PC-9 (cell line): ENCODE measurements at regions not wholly inside any gene's neighbourhood (a gene's known extent, or its start where the extent isn't known, plus 50 kb on each side); places are given as distances from the start of the nearest gene placed in this dataset.

ENCODE experiments used
- BruUV-seq: library from RNA; stranded (reverse); fragments of 400-500 nt; replicated peaks from 2 replicates; lab custom pipeline; 2021; lab: Mats Ljungman, UMichigan
- CTCF ChIA-PET: fragments of 300-600 bp; sonication (Branson Sonifier 250); formaldehyde crosslinking; loops from one replicate; lab custom pipeline; 2022; ENCODE audit warnings: antibody characterized with exemption; lab: Charles Lee
- POLR2A ChIA-PET: fragments of 300-600 bp; sonication (Branson Sonifier 250); formaldehyde crosslinking; loops from one replicate; lab custom pipeline; 2022; ENCODE audit warnings: antibody characterized with exemption; ENCODE audit not compliant: unreplicated experiment; lab: Charles Lee
- DNase-seq, 2 experiments: peaks; one replicate each; pipeline versions ENCODE4 v3.0.0 to v3.0.0-alpha.2; 2015 to 2022; ENCODE audit warnings: mixed read lengths in 1 of 2
- H2AFZ ChIP-seq: fragments of 200-600 bp; sonication (generic); 2 replicates; pipeline ENCODE4 v1.8.1; 2017; ENCODE audit warnings: antibody characterized with exemption
- H3F3A ChIP-seq: fragments of 200-600 bp; sonication (generic); 2 replicates; pipeline ENCODE4 v1.8.1; 2017; ENCODE audit warnings: antibody characterized with exemption, mild to moderate bottlenecking, low read depth; ENCODE audit not compliant: insufficient read depth
- H3K27ac ChIP-seq: fragments of 200-600 bp; sonication (generic); 2 replicates; pipeline ENCODE4 v1.6.1; 2016; ENCODE audit warnings: mixed run types
- H3K27me3 ChIP-seq: fragments of 200-600 bp; sonication (generic); 2 replicates; pipeline ENCODE4 v1.6.1; 2016; ENCODE audit warnings: low read depth, mixed run types; ENCODE audit not compliant: insufficient read depth
- H3K36me3 ChIP-seq: fragments of 200-600 bp; sonication (generic); 2 replicates; pipeline ENCODE4 v1.6.1; 2016; ENCODE audit warnings: low read depth, mixed run types
- H3K4me1 ChIP-seq: fragments of 200-600 bp; sonication (generic); replicated peaks from 2 replicates; pipeline ENCODE4 v1.6.1; 2016; ENCODE audit warnings: mixed run types; ENCODE audit not compliant: insufficient read depth
- H3K4me2 ChIP-seq: fragments of 200-600 bp; sonication (generic); 2 replicates; pipeline ENCODE4 v1.6.1; 2017; ENCODE audit warnings: mixed run types
- H3K4me3 ChIP-seq: fragments of 200-600 bp; sonication (generic); 2 replicates; pipeline ENCODE4 v1.6.1; 2016; ENCODE audit warnings: mixed run types
- H3K79me2 ChIP-seq: fragments of 200-600 bp; sonication (generic); 2 replicates; pipeline ENCODE4 v1.6.1; 2017; ENCODE audit warnings: low read depth, mixed run types
- H3K9me2 ChIP-seq: fragments of 200-600 bp; sonication (generic); 2 replicates; pipeline ENCODE4 v1.8.1; 2017; ENCODE audit warnings: mild to moderate bottlenecking; ENCODE audit not compliant: insufficient read depth
- H3K9me3 ChIP-seq: fragments of 200-600 bp; sonication (generic); 2 replicates; pipeline ENCODE4 v1.8.1; 2016; ENCODE audit warnings: low read depth; ENCODE audit not compliant: insufficient read depth
- H4K20me1 ChIP-seq: fragments of 200-600 bp; sonication (generic); 2 replicates; pipeline ENCODE4 v1.8.1; 2017; ENCODE audit not compliant: insufficient read depth
- EZH2 ChIP-seq: fragments of 200-600 bp; sonication (generic); IDR thresholded peaks from 2 replicates; pipeline ENCODE4 v1.8.0; 2017; ENCODE audit warnings: antibody characterized with exemption, low read depth
- intact Hi-C: fragments of 100-400 bp; cut with micrococcal nuclease; formaldehyde crosslinking; loops from one replicate; pipeline ENCODE4 v1.10.0; 2022; ENCODE audit not compliant: unreplicated experiment
- TF ChIP-seq, protein P1 (sequence below): fragments of 200-600 bp; sonication (generic); conservative IDR thresholded peaks from 2 replicates; pipeline ENCODE4 v1.6.1; 2017; ENCODE audit warnings: mixed run types, antibody characterized with exemption, mild to moderate bottlenecking, moderate library complexity

DNA sequence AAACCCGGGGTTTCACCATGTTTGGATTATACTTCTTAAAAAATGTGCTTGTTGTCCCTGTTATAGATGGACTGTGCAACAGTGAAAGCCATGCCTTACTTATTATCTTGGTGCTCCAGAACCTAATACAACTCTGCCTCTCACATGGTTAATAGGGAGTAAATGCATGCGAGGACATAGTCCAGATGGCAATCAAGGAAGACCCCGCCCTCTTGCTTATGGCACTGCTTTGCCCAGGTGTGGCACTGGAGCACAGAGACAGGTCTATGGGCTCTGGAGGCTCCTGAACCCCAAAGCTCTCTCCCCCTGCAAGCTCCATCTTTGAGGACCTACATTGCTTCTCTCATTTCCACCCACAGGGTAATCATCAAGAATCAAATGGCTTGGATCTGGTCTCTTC, 162.1 kb upstream of the NTF3 start:
- BruUV-seq: no TSS peak
- H3K36me3 ChIP-seq: no peaks in the 10 kb centered on the region

GRCh38 chr12:5272018-5272785, 159.7 kb upstream of the NTF3 start:
- Histone ChIP-seq H3K4me3 (no peak overlapping the region), H3K4me1 (no peaks in the 10 kb centered on the region), H3K36me3 (no peaks in the 10 kb centered on the region), H3K9me2 (no peaks in the 10 kb centered on the region), H3K9me3 (no peaks in the 10 kb centered on the region), H4K20me1 (no peaks in the 10 kb centered on the region), H3K27ac (no peak overlapping the region), H3F3A (no peaks in the 10 kb centered on the region), H3K27me3 (peaks cover 41% of the 10 kb centered on the region), H3K4me2 (no peak overlapping the region), H3K79me2 (no peaks in the 10 kb centered on the region), H2AFZ (no peak overlapping the region)
- CTCF ChIA-PET: no interaction called here
- BruUV-seq: no TSS peak
- intact Hi-C loops: no loop called here
- POLR2A ChIA-PET: no interaction called here
- no peak for DNase-seq
- TF ChIP-seq, protein P1, sequence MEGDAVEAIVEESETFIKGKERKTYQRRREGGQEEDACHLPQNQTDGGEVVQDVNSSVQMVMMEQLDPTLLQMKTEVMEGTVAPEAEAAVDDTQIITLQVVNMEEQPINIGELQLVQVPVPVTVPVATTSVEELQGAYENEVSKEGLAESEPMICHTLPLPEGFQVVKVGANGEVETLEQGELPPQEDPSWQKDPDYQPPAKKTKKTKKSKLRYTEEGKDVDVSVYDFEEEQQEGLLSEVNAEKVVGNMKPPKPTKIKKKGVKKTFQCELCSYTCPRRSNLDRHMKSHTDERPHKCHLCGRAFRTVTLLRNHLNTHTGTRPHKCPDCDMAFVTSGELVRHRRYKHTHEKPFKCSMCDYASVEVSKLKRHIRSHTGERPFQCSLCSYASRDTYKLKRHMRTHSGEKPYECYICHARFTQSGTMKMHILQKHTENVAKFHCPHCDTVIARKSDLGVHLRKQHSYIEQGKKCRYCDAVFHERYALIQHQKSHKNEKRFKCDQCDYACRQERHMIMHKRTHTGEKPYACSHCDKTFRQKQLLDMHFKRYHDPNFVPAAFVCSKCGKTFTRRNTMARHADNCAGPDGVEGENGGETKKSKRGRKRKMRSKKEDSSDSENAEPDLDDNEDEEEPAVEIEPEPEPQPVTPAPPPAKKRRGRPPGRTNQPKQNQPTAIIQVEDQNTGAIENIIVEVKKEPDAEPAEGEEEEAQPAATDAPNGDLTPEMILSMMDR: no peak
- no peak for TF ChIP-seq EZH2

More for the DNA sequence above, 162.1 kb upstream of the NTF3 start:
- Histone ChIP-seq H4K20me1 (no peaks in the 10 kb centered on the region), H3K27me3 (peaks cover 19% of the 10 kb centered on the region), H3K9me2 (no peaks in the 10 kb centered on the region), H3K4me2 (no peak overlapping the region), H3K4me1 (no peaks in the 10 kb centered on the region), H3K27ac (no peak overlapping the region), H3K9me3 (no peaks in the 10 kb centered on the region), H2AFZ (no peak overlapping the region), H3F3A (no peaks in the 10 kb centered on the region), H3K79me2 (no peaks in the 10 kb centered on the region), H3K4me3 (no peak overlapping the region)
- TF ChIP-seq, protein P1: no peak
- no peak for TF ChIP-seq EZH2
- intact Hi-C loops: no loop called here
- POLR2A ChIA-PET: no interaction called here
- no peak for DNase-seq
- CTCF ChIA-PET: no interaction called here

- Histone ChIP-seq H3K4me3 (no peak overlapping the region), H3K79me2 (no peaks in the 10 kb centered on the region), H3K4me1 (no peaks in the 10 kb centered on the region), H3K9me3 (no peaks in the 10 kb centered on the region), H3K9me2 (no peaks in the 10 kb centered on the region), H3K27me3 (peaks cover 39% of the 10 kb centered on the region), H3K36me3 (no peaks in the 10 kb centered on the region), H4K20me1 (no peaks in the 10 kb centered on the region), H3K4me2 (no peak overlapping the region), H3F3A (no peaks in the 10 kb centered on the region), H2AFZ (no peak overlapping the region), H3K27ac (no peak overlapping the region)
- TF ChIP-seq, protein P1: no peak
- TF ChIP-seq EZH2: no peak
- intact Hi-C loops: no loop called here
- POLR2A ChIA-PET: no interaction called here
- CTCF ChIA-PET: no interaction called here
- no TSS peak for BruUV-seq
- no peak for DNase-seq
Measured at GRCh38 chr12:5273709-5274108, 158.2 kb upstream of the NTF3 start.
